ENCODE measurements at regions not wholly inside any gene's neighbourhood (a gene's known extent, or its start where the extent isn't known, plus 50 kb on each side); places are given as distances from the start of the nearest gene placed in this dataset.

DNA sequence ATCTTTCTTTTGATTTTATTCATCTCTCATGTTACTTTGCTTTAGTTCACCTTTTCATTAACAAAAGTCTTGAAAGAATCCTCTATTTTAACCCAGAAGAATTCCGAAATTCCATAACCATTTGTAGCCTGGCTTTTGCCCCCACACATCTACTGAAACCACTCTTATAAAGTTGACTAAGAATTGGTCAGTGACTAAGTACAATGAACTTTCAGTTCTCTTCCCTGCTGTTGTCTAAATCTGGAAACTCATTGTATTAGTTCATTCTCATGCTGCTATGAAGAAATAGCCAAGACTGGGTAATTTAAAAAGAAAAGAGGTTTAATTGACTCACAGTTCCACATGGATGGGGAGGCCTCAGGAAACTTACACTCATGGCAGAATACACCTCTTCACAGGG lies 49.9 kb upstream of the PNPT1 start:
- no peaks in the 10 kb centered on the region for H3K9me2 ChIP-seq (replicated peaks; ENCODE audit: insufficient read depth, low read length)
- no peak overlapping the region for H3K27ac ChIP-seq (ENCODE audit: low read length)
- H3K4me3 ChIP-seq (ENCODE audit: low read length) = no peak overlapping the region
- H3K27me3 ChIP-seq (replicated peaks; ENCODE audit: insufficient read depth, low read length) = no peaks in the 10 kb centered on the region
- peaks cover 10% of the 10 kb centered on the region; the same call in 1 of the 2 replicates for H3K4me1 ChIP-seq (ENCODE audit: low read length)
- H3K9me3 ChIP-seq (replicated peaks; ENCODE audit: insufficient read depth, low read length) = no peaks in the 10 kb centered on the region
- TF ChIP-seq EZH2phosphoT487 (IDR thresholded peaks at IDR 0.05; ENCODE audit: low read length) = no peak
- TF ChIP-seq, protein P1, sequence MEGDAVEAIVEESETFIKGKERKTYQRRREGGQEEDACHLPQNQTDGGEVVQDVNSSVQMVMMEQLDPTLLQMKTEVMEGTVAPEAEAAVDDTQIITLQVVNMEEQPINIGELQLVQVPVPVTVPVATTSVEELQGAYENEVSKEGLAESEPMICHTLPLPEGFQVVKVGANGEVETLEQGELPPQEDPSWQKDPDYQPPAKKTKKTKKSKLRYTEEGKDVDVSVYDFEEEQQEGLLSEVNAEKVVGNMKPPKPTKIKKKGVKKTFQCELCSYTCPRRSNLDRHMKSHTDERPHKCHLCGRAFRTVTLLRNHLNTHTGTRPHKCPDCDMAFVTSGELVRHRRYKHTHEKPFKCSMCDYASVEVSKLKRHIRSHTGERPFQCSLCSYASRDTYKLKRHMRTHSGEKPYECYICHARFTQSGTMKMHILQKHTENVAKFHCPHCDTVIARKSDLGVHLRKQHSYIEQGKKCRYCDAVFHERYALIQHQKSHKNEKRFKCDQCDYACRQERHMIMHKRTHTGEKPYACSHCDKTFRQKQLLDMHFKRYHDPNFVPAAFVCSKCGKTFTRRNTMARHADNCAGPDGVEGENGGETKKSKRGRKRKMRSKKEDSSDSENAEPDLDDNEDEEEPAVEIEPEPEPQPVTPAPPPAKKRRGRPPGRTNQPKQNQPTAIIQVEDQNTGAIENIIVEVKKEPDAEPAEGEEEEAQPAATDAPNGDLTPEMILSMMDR (IDR thresholded peaks at IDR 0.05; ENCODE audit: low read length) = no peak
- no peak for TF ChIP-seq EZH2 (optimal IDR thresholded peaks at IDR 0.05; ENCODE audit: low read depth, low read length)
- no peaks in the 10 kb centered on the region for H3K36me3 ChIP-seq (replicated peaks; ENCODE audit: insufficient read depth, low read length)
- H4K20me1 ChIP-seq (ENCODE audit: insufficient read depth, low read length) = no peaks in the 10 kb centered on the region
- H2AFZ ChIP-seq (ENCODE audit: low read length) = no peak overlapping the region
- DNase-seq = no peak
- no peaks in the 10 kb centered on the region for H3F3A ChIP-seq (ENCODE audit: insufficient read depth, low read length)
- H3K79me2 ChIP-seq (ENCODE audit: low read length) = no peaks in the 10 kb centered on the region
- H3K4me2 ChIP-seq (ENCODE audit: low read depth, low read length) = no peak overlapping the region
- no peak overlapping the region for H3K9ac ChIP-seq (ENCODE audit: low read length)

All from MM.1S (cell line).